ENCODE measurements at regions not wholly inside any gene's neighbourhood (a gene's known extent, or its start where the extent isn't known, plus 50 kb on each side); places are given as distances from the start of the nearest gene placed in this dataset.

- TF ChIP-seq POLR2AphosphoS5 (IDR thresholded peaks at IDR 0.05) (no peak), POLR2A (IDR thresholded peaks at IDR 0.05) (no peak), EP300 (IDR thresholded peaks at IDR 0.05) (no peak), CTCF (IDR thresholded peaks at IDR 0.05) (no peak)
Observed at GRCh38 chr5:39846144-39846543, 421.4 kb upstream of the DAB2 start.
